ENCODE measurements at regions not wholly inside any gene's neighbourhood (a gene's known extent, or its start where the extent isn't known, plus 50 kb on each side); places are given as distances from the start of the nearest gene placed in this dataset.

GRCh38 chr19:30153326-30154210 is 211.5 kb downstream of the URI1 start:
- no peak for DNase-seq
- Histone ChIP-seq H3K27me3 (peaks cover 0 to 19% (median 0%) of the 10 kb centered on the region in 9 donors), H3K4me1 (no peaks in the 10 kb centered on the region), H3K36me3 (no peaks in the 10 kb centered on the region), H3K9me3 (no peaks in the 10 kb centered on the region), H3K27ac (no peak overlapping the region), H3K4me3 (no peak overlapping the region)
- TF ChIP-seq, protein P1, sequence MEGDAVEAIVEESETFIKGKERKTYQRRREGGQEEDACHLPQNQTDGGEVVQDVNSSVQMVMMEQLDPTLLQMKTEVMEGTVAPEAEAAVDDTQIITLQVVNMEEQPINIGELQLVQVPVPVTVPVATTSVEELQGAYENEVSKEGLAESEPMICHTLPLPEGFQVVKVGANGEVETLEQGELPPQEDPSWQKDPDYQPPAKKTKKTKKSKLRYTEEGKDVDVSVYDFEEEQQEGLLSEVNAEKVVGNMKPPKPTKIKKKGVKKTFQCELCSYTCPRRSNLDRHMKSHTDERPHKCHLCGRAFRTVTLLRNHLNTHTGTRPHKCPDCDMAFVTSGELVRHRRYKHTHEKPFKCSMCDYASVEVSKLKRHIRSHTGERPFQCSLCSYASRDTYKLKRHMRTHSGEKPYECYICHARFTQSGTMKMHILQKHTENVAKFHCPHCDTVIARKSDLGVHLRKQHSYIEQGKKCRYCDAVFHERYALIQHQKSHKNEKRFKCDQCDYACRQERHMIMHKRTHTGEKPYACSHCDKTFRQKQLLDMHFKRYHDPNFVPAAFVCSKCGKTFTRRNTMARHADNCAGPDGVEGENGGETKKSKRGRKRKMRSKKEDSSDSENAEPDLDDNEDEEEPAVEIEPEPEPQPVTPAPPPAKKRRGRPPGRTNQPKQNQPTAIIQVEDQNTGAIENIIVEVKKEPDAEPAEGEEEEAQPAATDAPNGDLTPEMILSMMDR (IDR thresholded peaks at IDR 0.05), result no peak
- no peak for TF ChIP-seq POLR2A (IDR thresholded peaks at IDR 0.05)
- ATAC-seq, result no peak
- intact Hi-C loops (cut with DNase I), result no loop called here
- 58 to 62% (median 60%) methylated on average over 18 of the region's 18 CpGs for WGBS, 4 donors

DNA sequence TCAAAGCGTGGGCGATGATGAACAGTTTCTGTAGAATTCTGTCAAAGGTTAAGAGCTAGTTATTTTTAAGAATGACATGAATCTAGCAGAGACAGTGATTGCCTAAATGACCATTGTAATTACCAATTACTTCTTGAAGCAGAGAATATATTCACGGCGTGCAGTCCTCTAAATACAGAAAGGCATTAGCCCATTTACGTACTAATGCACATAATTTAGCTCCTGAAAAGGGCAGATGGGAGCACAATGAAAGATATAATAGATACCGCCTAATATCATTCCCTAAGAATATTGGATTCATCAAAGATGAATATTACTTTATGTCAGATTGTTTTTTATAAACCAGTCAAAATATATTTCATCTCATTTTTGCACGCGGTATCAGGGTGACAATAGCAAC is 212.4 kb downstream of the URI1 start:
- H3K36me3 ChIP-seq, result no peaks in the 10 kb centered on the region
- H3K4me1 ChIP-seq, result no peaks in the 10 kb centered on the region
- H3K27ac ChIP-seq, result no peak overlapping the region
- H3K27me3 ChIP-seq, result peaks cover 0 to 14% (median 0%) of the 10 kb centered on the region in 9 donors
- DNase-seq (no peak), ATAC-seq (no peak)
- no peak overlapping the region for H3K4me3 ChIP-seq
- TF ChIP-seq POLR2A (IDR thresholded peaks at IDR 0.05), result no peak
- TF ChIP-seq, protein P1 (IDR thresholded peaks at IDR 0.05), result no peak
- intact Hi-C loops (cut with DNase I), result no loop called here
- no peaks in the 10 kb centered on the region for H3K9me3 ChIP-seq
- 89 to 91% (median 90%) methylated on average over 8 of the region's 8 CpGs for WGBS, 4 donors

- no peaks in the 10 kb centered on the region for H3K4me1 ChIP-seq
- H3K27me3 ChIP-seq, result peaks cover 0 to 14% (median 0%) of the 10 kb centered on the region in 9 donors
- no peak for ATAC-seq
- no peak for TF ChIP-seq POLR2A (IDR thresholded peaks at IDR 0.05)
- TF ChIP-seq, protein P1 (IDR thresholded peaks at IDR 0.05), result no peak
- H3K27ac ChIP-seq, result no peak overlapping the region
- 74 to 83% (median 78%) methylated on average over 21 of the region's 21 CpGs for WGBS, 4 donors
- intact Hi-C loops (cut with DNase I), result no loop called here
- no peaks in the 10 kb centered on the region for H3K36me3 ChIP-seq
- DNase-seq, result no peak
- no peaks in the 10 kb centered on the region for H3K9me3 ChIP-seq
- H3K4me3 ChIP-seq, result no peak overlapping the region
Measured at GRCh38 chr19:30155381-30156200, 213.6 kb downstream of the URI1 start.

GRCh38 chr19:30156646-30157045 is 214.6 kb downstream of the URI1 start:
- no peak for TF ChIP-seq POLR2A (IDR thresholded peaks at IDR 0.05)
- H3K36me3 ChIP-seq, result no peaks in the 10 kb centered on the region
- intact Hi-C loops (cut with DNase I), result no loop called here
- H3K4me3 ChIP-seq, result no peak overlapping the region
- WGBS, 4 donors, result 91 to 95% (median 94%) methylated on average over 8 of the region's 8 CpGs
- H3K4me1 ChIP-seq, result no peaks in the 10 kb centered on the region
- H3K27me3 ChIP-seq, result peaks cover 0 to 12% (median 0%) of the 10 kb centered on the region in 9 donors
- ATAC-seq (no peak), DNase-seq (no peak)
- no peak overlapping the region for H3K27ac ChIP-seq
- H3K9me3 ChIP-seq, result no peaks in the 10 kb centered on the region

Measured in heart left ventricle (tissue), 16 donors.